GM19463 (cell line): ENCODE measurements at regions not wholly inside any gene's neighbourhood (a gene's known extent, or its start where the extent isn't known, plus 50 kb on each side); places are given as distances from the start of the nearest gene placed in this dataset.
A peak's percentile ranks its signal among the peaks of the same experiment; 100 is the strongest.
"Not testable (repeated sequence)": the region's sequence is repeated elsewhere in the genome, so short reads cannot be mapped to it uniquely, and the experiment has no call there.

Experiments used
- ATAC-seq: cut with Tn5 transposase; IDR thresholded peaks from one replicate; pipeline ENCODE4 v1.9.1; 2021; ENCODE audit warnings: mild to moderate bottlenecking, moderate library complexity; ENCODE audit not compliant: unreplicated experiment

- no peak for ATAC-seq
These were observed 375.8 kb downstream of the MDFIC start for GRCh38 chr7:115297656-115298055.

- no peak for ATAC-seq
These were observed 371.8 kb downstream of the MDFIC start for GRCh38 chr7:115293628-115294240.

- no peak for ATAC-seq
These were observed 370.5 kb downstream of the MDFIC start for GRCh38 chr7:115292381-115292780.

GRCh38 chr7:115289971-115290370 is 368.1 kb downstream of the MDFIC start:
- no peak for ATAC-seq

GRCh38 chr7:115276791-115277190 is 354.9 kb downstream of the MDFIC start:
- ATAC-seq, result no peak

GRCh38 chr7:115273855-115274254 is 352.0 kb downstream of the MDFIC start:
- ATAC-seq, result not testable (repeated sequence)

GRCh38 chr7:115273139-115273772 is 351.4 kb downstream of the MDFIC start:
- ATAC-seq, result no peak

- no peak for ATAC-seq
These were observed 349.7 kb downstream of the MDFIC start for GRCh38 chr7:115271332-115272235.

GRCh38 chr7:115269486-115269885 is 347.6 kb downstream of the MDFIC start:
- ATAC-seq, result no peak

GRCh38 chr7:115267503-115267902 is 345.6 kb downstream of the MDFIC start:
- no peak for ATAC-seq

- ATAC-seq, result no peak
These were observed 338.5 kb downstream of the MDFIC start for GRCh38 chr7:115260381-115260780.

- ATAC-seq, result no peak
These were observed 330.6 kb downstream of the MDFIC start for GRCh38 chr7:115252461-115252860.

- no peak for ATAC-seq
These were observed 327.2 kb downstream of the MDFIC start for GRCh38 chr7:115249080-115249479.

- ATAC-seq, result no peak
These were observed 319.3 kb downstream of the MDFIC start for GRCh38 chr7:115241151-115241550.

- no peak for ATAC-seq
These were observed 318.3 kb downstream of the MDFIC start for GRCh38 chr7:115240242-115240641.

GRCh38 chr7:115235075-115235474 is 313.2 kb downstream of the MDFIC start:
- no peak for ATAC-seq

GRCh38 chr7:115233809-115234208 is 311.9 kb downstream of the MDFIC start:
- ATAC-seq, result no peak

GRCh38 chr7:115232041-115232440 is 310.1 kb downstream of the MDFIC start:
- no peak for ATAC-seq

- peak; percentile 76 for ATAC-seq
These were observed 309.1 kb downstream of the MDFIC start for GRCh38 chr7:115230882-115231571.

- no peak for ATAC-seq
These were observed 307.7 kb downstream of the MDFIC start for GRCh38 chr7:115229401-115230105.
